ENCODE measurements at regions not wholly inside any gene's neighbourhood (a gene's known extent, or its start where the extent isn't known, plus 50 kb on each side); places are given as distances from the start of the nearest gene placed in this dataset.

DNA sequence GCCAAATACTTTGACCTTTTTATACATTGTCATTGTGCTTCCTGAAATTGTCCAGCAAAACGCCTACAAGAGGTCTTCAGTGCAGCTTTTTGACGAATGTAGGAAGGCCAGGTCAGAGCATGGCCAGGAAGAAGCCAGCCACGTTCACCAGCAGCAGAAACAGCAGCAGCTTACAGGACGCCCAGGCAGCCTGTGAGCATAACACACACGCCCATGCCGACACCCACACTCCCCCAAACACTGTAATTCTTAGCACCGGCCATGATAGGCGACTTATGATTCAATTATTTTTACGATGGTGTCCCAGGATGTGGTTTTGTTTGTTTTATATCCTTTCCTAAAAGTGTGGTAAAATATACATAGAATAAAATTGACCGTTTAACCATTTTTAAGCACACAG, 249.1 kb upstream of the SALL3 start:
- no peaks in the 10 kb centered on the region for H3K9me3 Mint-ChIP-seq
- DNase-seq (ENCODE audit: low spot score in 2 of 2) (no peak), ATAC-seq (no peak)
- no peaks in the 10 kb centered on the region for H3K36me3 Mint-ChIP-seq
- H3K27ac Mint-ChIP-seq = no peak overlapping the region

DNA sequence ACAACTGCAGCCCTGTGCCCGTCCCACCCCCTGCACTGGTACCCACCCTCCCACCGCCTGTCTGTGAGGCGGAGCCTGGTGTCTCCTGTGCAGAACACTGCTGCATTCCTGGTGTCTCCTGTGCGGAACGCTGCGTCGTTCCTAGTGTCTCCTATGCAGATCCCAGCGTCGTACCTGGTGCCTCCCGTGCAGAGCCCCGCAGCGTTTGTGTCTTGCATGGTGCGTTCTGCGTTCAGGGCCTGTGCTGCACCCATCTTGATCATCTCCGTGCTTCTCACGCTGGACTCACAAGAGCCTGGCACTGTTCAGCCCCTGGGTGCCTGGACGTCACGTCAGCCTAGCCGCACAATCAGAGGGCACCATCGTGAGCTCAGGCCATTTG, 248.6 kb upstream of the SALL3 start:
- DNase-seq (ENCODE audit: low spot score in 2 of 2) = no peak
- ATAC-seq = no peak
- Mint-ChIP-seq H3K9me3 (no peaks in the 10 kb centered on the region), H3K27ac (no peak overlapping the region), H3K36me3 (no peaks in the 10 kb centered on the region)

DNA sequence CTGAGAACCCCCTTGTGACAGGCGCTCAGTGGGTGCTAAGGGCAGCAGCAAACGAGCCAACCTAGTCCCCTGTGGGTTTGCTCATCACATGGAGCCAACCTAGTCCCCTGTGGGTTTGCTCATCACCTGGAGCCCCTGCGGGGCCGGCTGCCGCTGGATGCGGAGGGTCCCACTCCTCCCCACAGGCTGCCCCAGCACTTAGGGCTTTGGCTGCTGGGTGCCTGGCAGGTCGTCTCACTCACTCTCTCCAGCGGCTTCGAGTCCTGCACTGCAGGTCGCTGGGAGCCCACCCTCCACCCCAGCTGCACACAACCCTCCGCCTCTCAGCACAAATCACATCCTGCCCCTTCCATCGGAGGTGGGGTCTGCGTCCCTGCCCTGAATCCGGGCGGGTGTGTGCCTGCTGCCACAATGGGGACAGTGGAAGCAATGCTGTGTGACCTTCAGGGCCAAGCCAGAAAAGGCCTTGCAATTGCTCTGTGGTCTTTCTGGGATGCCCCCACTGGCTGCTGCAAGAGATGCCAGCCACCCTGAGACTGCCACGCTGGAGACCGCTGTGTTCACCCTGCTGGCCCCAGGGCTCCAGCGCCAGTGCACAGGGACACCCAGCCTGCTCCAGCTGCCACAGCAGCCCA, 248.1 kb upstream of the SALL3 start:
- Mint-ChIP-seq H3K36me3 (no peaks in the 10 kb centered on the region), H3K9me3 (no peaks in the 10 kb centered on the region), H3K27ac (no peak overlapping the region)
- DNase-seq (ENCODE audit: low spot score in 2 of 2) = no peak
- no peak for ATAC-seq

DNA sequence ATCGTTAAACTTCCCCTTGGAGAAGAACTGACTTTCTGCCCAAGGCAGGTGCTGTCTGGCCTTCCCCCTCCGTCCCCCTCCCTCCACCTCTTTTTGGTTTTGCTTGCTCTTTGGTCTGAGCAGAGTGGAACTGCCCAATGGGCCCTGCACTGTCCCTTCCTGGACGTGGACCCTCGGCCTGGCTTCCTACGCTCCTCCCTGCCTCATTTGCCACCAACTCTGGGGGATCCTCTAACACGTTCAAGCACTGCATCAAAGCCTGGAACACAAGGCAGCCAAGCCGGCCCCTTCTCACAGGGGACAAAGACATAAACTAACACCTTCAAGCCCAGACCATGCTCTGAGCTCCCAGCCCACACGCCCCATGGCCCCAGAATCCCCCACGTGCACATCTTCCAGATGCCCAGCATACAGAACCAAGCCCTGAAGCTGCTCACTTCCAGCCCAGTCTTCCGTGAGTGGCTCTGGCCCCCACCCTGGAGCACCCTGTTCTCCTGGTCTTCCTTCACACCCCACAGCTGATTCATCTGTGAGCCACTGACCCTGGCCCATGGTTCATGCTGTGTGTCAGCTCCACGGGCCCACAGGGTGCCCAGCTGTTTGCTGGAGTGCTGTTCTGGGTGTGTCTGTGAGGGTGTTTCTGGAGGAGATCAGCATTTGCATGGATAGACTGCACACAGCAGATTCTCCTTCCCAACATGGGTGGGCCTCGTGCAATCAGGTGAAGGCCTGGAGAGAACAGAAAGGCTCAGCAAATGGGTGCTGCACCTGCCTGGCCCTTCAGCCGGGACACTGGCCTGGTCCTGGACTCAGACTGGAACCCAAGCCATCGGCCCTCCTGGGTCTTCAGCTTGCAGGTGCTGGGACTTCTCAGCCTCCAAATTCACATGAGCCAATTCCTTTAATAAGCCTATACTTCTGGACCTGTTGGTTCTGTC, 247.1 kb upstream of the SALL3 start:
- DNase-seq (ENCODE audit: low spot score in 2 of 2) (no peak), ATAC-seq (no peak)
- Mint-ChIP-seq H3K27ac (no peak overlapping the region), H3K36me3 (no peaks in the 10 kb centered on the region), H3K9me3 (no peaks in the 10 kb centered on the region)

DNA sequence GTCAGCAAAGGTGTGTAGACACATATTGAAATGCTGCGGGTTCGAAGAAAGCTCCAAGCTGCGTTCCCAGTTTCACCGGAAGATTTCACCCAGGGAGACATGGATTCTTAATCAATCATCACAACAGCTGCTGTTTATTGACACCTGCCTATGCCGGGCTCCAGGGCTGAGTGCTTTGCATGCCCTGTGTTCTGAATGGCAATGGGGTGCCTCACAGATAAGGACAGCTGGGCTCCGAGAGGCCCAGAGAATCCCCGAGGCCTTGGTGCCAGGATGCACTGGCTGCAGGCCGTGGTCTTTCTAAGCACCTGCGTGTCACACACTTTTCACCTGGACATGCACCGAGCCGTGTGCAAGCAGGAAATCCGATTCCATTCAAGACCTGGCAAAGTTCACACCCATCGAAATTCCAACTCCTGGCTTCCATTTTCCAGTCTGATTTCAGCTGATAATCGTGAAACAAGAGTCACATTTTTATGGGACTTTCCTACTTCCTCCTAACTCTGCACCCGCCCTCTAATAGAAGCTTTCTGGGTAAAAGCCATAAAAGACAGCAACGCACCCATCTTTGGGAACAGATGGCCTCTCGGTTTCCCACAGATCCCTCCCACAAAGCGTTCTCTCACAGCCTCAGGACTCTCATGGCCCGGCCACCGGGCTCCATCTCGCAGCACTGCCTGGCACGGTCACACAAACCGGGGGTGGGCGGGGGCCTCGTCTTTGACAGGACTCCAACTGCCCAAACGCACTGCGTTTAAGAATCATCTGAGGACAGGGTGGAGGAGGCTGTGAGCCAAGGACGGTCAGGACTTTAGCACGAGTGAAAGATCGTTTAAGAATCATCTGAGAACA, 245.6 kb upstream of the SALL3 start:
- ATAC-seq (no peak), DNase-seq (ENCODE audit: low spot score in 2 of 2) (no peak)
- no peaks in the 10 kb centered on the region for H3K36me3 Mint-ChIP-seq
- H3K9me3 Mint-ChIP-seq = peaks cover 0 to 4% of the 10 kb centered on the region in 2 donors
- H3K27ac Mint-ChIP-seq = no peak overlapping the region

DNA sequence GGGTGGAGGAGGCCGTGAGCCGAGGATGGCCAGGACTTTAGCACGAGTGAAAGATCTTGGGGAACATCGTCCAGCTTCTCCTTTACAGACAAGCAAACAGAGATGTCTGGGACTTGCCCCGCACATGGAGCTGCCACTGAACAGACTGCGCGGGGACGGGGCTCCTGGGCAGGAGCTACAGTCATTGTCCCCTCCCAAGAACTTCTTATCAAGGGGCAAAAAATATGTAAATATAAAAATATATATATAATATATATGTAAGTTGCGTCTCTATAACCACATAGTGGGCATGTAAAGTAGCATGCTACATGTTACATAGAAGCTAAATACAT, 245.0 kb upstream of the SALL3 start:
- DNase-seq (ENCODE audit: low spot score in 2 of 2) = no peak
- peaks cover 0 to 4% of the 10 kb centered on the region in 2 donors for H3K9me3 Mint-ChIP-seq
- H3K36me3 Mint-ChIP-seq = no peaks in the 10 kb centered on the region
- ATAC-seq = no peak
- no peak overlapping the region for H3K27ac Mint-ChIP-seq

DNA sequence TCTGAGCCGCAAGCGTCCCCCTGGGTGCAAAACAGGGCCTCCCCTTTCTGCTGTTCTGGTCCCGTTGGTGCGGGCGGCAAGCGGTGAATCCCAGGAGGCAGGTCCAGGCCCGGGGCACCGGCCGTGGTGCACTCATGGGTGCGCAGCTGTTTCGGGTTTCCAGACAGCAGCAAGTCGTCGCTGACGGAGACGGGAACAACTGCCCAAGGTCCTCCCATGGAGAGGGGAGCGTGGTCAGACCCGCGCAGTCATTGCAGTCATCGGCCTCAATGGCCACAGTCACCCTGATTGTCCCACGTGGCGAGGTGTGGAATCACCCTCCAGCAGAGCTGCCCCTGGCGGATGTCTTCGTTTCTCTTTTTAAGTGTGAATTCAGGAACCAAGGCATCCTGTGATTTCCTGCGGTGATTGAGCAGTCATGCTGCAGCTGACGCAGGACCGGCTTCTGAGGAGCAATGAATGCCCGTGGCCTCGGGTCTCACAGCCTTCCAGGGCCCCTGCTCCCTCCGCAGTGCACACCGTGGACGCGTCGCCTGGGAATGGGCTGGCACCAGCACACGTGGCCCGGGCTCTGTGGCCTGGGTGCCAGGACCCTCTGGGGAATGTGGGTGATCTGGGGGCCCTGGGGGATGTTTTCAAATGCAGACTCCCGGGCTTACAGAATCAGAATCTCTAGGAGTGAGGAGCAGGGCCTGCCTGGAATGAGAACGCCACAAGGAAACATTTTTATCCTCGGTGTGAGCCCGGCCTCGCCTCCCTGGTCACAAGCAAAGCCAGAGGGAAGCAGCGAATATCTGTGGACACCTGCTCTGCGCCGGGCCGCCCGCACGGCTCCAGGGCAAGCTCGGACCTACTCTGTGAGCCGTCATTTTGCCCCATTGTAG, 244.2 kb upstream of the SALL3 start:
- ATAC-seq (no peak), DNase-seq (ENCODE audit: low spot score in 2 of 2) (no peak)

DNA sequence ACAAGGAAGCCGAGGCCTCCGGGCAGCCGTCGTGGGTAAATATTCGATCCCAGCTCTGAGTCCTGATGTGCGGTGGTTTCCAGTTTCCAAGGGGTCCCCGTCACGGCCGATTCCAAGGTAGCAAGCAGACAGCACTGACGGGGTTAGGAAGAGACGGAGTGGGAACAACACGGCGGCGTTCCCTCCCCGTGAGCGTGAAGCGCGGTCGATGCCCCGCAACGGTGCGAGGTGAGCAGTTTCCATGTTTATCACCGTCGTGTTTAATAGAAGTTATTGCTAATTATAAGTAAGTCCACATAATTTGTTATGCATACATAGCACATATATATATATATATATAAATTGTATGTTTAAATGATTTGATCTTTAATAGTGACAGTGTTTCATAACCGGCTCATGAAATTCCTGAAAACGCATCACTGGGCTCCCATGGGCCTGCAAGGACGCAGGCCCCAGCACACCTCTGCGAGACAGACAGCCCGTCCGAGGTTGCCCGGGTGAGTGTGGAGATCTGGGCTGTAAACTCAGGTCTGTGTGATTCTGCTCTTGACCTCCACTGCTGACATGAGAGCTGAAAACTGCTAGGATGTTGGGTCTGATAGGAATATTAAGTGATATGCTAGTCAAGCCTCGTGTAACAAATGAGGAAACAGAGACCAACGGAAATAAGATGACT, 243.5 kb upstream of the SALL3 start:
- Mint-ChIP-seq H3K27ac (no peak overlapping the region), H3K36me3 (no peaks in the 10 kb centered on the region), H3K9me3 (peaks cover 0 to 4% of the 10 kb centered on the region in 2 donors)
- DNase-seq (ENCODE audit: low spot score in 2 of 2) (no peak), ATAC-seq (no peak)

More for the DNA sequence above, 244.2 kb upstream of the SALL3 start:
- Mint-ChIP-seq H3K27ac (no peak overlapping the region), H3K9me3 (peaks cover 0 to 4% of the 10 kb centered on the region in 2 donors), H3K36me3 (no peaks in the 10 kb centered on the region)

DNA sequence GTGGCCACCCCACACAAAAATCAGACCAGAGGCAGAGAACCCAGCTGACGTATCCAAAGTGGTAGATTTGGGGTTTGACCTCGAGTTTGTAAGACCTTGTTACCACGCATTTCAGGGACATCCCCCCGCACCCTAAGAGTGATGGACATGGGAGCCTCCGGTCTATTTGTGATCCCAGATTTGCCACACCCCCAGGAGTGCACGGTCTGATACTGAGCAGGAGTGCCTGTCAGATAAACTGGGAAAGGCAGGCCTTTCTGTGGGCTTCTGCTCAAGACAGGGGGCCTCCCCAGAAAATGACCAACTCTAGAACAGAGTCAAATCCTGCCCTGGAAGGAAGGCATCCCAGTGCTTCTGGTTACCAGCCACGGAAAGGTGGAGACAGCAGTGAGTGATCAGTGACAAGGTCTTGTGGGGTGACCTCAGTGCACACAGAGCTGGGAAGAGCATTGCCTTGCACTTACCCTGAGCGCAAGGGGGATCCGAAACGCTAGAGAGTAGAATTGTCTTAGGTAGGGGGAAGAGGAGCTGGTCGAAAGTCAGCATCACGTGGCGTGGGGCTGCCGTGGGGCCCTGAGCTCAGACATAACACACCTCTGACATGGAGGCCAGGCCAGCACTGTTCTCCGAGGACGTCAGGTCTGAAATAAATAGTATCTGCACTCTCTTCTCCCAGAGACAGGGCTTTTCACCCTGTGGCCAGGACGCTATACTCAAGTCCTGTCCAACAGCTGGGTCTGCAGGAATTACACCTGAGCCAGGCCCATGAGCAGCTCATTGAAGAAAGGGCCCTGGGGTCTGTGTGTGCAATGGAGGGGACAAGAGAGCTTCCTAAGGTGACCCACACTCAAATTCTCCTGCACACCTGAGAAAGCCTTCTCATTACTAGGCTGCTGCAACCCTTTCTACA, 242.4 kb upstream of the SALL3 start:
- DNase-seq (ENCODE audit: low spot score in 2 of 2) = no peak
- H3K9me3 Mint-ChIP-seq = peaks cover 0 to 4% of the 10 kb centered on the region in 2 donors
- no peak overlapping the region for H3K27ac Mint-ChIP-seq
- H3K36me3 Mint-ChIP-seq = no peaks in the 10 kb centered on the region
- ATAC-seq = no peak

DNA sequence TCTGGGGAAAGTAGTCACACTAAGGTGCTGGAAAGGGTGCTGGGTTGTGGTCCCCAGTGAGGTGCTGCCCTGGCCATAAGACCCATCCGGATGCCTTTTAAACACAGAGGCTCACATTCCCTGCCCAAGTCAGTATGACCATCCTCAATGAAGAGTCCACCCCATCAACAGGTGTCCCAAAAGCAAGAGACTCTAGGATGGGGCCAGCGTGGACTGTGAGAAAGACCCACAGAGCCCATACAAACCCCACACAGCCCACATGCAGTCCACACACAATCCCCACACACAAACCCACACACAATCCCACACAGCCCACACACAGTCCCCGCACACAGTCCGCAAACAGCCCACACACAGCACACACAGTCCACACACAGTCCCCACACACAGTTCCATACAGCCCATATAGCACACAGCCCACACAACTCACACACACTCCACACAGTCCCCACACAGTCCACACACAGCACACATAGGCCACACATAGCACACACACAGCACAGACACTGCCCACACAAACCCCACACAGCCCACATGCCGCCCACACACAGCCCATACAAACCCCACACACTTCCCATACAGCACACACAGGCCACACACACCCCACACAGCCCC, 241.4 kb upstream of the SALL3 start:
- H3K36me3 Mint-ChIP-seq = no peaks in the 10 kb centered on the region
- ATAC-seq (no peak), DNase-seq (ENCODE audit: low spot score in 2 of 2) (no peak)
- peak overlapping the region in 1 of 2 donors; percentile 2 for H3K27ac Mint-ChIP-seq
- H3K9me3 Mint-ChIP-seq = peaks cover 0 to 4% of the 10 kb centered on the region in 2 donors

DNA sequence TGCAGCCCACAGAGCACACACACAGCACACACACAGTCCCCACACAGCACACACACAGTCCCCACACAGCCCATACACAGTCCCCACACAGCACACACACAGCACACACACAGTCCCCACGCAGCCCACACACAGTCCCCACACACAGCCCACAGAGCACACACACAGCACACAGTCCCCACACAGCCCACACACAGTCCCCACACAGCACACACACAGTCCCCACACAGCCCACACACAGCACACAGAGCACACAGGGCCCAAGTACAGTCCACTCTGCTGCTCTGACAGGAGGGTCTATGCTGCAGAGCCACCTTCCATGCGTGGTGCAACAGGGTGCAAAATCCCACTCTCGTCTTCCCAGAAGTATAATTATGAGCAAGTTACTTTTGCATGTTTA, 240.5 kb upstream of the SALL3 start:
- H3K27ac Mint-ChIP-seq = peak overlapping the region in 1 of 2 donors; percentile 44
- H3K36me3 Mint-ChIP-seq = no peaks in the 10 kb centered on the region
- H3K9me3 Mint-ChIP-seq = peaks cover 0 to 4% of the 10 kb centered on the region in 2 donors
- ATAC-seq = no peak
- DNase-seq (ENCODE audit: low spot score in 2 of 2) = no peak

DNA sequence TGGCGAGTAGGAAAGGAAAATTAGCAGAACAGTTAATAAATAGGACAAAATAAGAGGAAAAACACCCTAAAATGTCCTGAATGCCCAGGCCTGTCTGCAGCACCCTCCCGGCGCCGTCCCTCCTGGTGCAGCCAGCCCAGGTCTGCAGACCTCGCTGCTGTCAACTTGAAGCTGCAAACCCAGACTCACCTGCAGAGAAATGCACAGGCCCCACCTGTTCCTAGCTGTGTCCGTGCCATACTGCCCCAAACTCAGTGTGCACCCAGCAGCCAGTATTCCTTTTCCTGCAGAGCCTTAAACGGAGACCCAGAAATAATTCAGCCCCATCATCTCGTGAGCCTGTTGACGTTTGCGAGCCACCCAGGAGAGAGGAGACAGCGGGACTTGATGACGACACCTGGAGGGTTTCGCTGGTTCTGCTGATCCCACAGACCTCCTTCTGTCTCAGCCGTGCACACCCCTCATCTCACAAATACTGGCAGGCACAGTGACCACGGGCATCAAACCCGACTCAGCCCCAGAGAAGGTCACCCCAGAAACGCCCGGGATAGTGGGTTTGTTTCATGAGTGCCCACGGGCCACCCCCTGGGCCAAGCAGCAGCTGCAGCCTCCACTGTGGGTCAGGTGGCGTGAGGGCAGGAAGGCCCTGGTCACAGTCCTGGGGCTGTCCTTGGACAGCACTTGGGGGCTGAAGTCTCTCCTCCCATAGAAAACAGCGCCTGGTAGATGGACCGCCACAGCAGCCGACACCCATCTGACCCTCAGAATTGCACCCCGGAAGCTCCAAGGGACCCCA, 239.5 kb upstream of the SALL3 start:
- ATAC-seq (no peak), DNase-seq (ENCODE audit: low spot score in 2 of 2) (no peak)
- Mint-ChIP-seq H3K36me3 (no peaks in the 10 kb centered on the region), H3K9me3 (peaks cover 0 to 4% of the 10 kb centered on the region in 2 donors), H3K27ac (no peak overlapping the region)

DNA sequence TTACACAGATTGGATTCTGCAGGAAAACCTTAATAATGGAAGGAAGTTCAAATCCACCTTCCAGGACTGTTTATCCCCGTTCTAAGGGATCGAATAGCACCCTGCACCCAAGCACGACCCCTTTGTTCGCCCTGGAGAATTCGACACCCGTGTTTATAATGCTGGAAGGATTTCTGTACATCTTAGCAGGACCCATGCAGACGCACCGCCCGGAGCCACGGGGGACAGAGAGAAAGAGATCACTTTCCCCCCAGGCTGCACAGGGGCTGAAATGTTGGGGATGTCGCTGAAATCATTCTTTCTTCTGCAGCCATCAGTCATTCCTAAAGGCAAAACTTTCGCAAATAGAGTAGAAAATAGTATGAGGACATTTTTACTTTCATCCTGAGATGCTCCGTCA, 238.7 kb upstream of the SALL3 start:
- DNase-seq (ENCODE audit: low spot score in 2 of 2) (no peak), ATAC-seq (no peak)
- H3K27ac Mint-ChIP-seq = no peak overlapping the region
- no peaks in the 10 kb centered on the region for H3K36me3 Mint-ChIP-seq
- peaks cover 0 to 4% of the 10 kb centered on the region in 2 donors for H3K9me3 Mint-ChIP-seq
